Endodermal cell (in vitro differentiated cells): ENCODE measurements at regions not wholly inside any gene's neighbourhood (a gene's known extent, or its start where the extent isn't known, plus 50 kb on each side); places are given as distances from the start of the nearest gene placed in this dataset.

Experiments
- DNase-seq: peaks from one replicate; pipeline ENCODE4 v3.0.0-alpha.2; 2017
- H3K27ac ChIP-seq: 2 replicates; pipeline ENCODE4 v1.5.1; 2013; ENCODE audit warnings: mild to moderate bottlenecking, low read depth, low read length, moderate library complexity
- H3K27me3 ChIP-seq: 2 replicates; pipeline ENCODE4 v1.6.1; 2013; ENCODE audit warnings: mild to moderate bottlenecking, low read length, moderate library complexity; ENCODE audit not compliant: insufficient read depth, control insufficient read depth, poor library complexity, severe bottlenecking
- H3K36me3 ChIP-seq: 2 replicates; pipeline ENCODE4 v1.7.0; 2013; ENCODE audit warnings: mild to moderate bottlenecking, low read length, moderate library complexity; ENCODE audit not compliant: control insufficient read depth, insufficient read depth
- H3K4me1 ChIP-seq: one replicate; pipeline ENCODE4 v1.7.0; 2013; ENCODE audit warnings: low read length; ENCODE audit not compliant: control insufficient read depth, insufficient read depth
- H3K4me3 ChIP-seq: 2 replicates; pipeline ENCODE4 v1.5.1; 2013; ENCODE audit warnings: mild to moderate bottlenecking, low read length, moderate library complexity
- H3K9ac ChIP-seq: 2 replicates; pipeline ENCODE4 v1.6.1; 2013; ENCODE audit warnings: mild to moderate bottlenecking, low read length, moderate library complexity; ENCODE audit not compliant: poor library complexity, severe bottlenecking; ENCODE audit errors: extremely low read depth
- H3K9me3 ChIP-seq: 2 replicates; pipeline ENCODE4 v1.6.1; 2013; ENCODE audit warnings: mild to moderate bottlenecking, low read length, moderate library complexity; ENCODE audit not compliant: control insufficient read depth
- H3K27ac Mint-ChIP-seq: 2 replicates; pipeline ENCODE4 v1.8.0; 2020; ENCODE audit warnings: mixed read lengths
- H3K27me3 Mint-ChIP-seq: 2 replicates; pipeline ENCODE4 v1.8.0; 2021; ENCODE audit warnings: mild to moderate bottlenecking, mixed read lengths; ENCODE audit not compliant: insufficient read depth
- H3K36me3 Mint-ChIP-seq: 2 replicates; pipeline ENCODE4 v1.8.0; 2020; ENCODE audit warnings: low read depth, mixed read lengths
- H3K4me1 Mint-ChIP-seq: 2 replicates; pipeline ENCODE4 v1.8.0; 2020; ENCODE audit warnings: mixed read lengths
- H3K4me3 Mint-ChIP-seq: 2 replicates; pipeline ENCODE4 v1.8.0; 2020; ENCODE audit warnings: mild to moderate bottlenecking, moderate library complexity, mixed read lengths
- H3K9me3 Mint-ChIP-seq: 2 replicates; pipeline ENCODE4 v1.8.0; 2020; ENCODE audit warnings: mild to moderate bottlenecking, mixed read lengths
- CTCF ChIP-seq: fragments of 200-600 bp; sonication (generic); conservative IDR thresholded peaks from 2 replicates; pipeline ENCODE4 v1.5.0; 2021; ENCODE audit warnings: antibody characterized with exemption, mild to moderate bottlenecking
- WGBS, 2 experiments: methylation state at CpG; one replicate each; pipeline versions ENCODE4 v1.1.5 to v1.1.7; 2013; ENCODE audit warnings: missing lambda C conversion rate in 2 of 2, mixed read lengths in 1 of 2; ENCODE audit not compliant: insufficient coverage in 1 of 2, insufficient read length in 1 of 2; 5-methylcytosine and 5-hydroxymethylcytosine counted together

GRCh38 chr20:52874241-52874640, 97.9 kb upstream of the TSHZ2 start:
- TF ChIP-seq CTCF, result no peak
- 88 to 97% methylated on average over 3 of the region's 3 CpGs for WGBS, 2 experiments
- no peak overlapping the region for H3K27ac ChIP-seq
- Mint-ChIP-seq H3K36me3 (no peaks in the 10 kb centered on the region), H3K27ac (no peak overlapping the region), H3K9me3 (no peaks in the 10 kb centered on the region), H3K27me3 (peaks cover 6% of the 10 kb centered on the region), H3K4me1 (peaks cover 4% of the 10 kb centered on the region), H3K4me3 (no peak overlapping the region)
- no peak overlapping the region for H3K4me3 ChIP-seq
- no peak for DNase-seq
- H3K4me1 ChIP-seq, result no peaks in the 10 kb centered on the region
- no peaks in the 10 kb centered on the region for H3K27me3 ChIP-seq
- no peaks in the 10 kb centered on the region for H3K9me3 ChIP-seq
- H3K9ac ChIP-seq, result no peak overlapping the region
- no peaks in the 10 kb centered on the region for H3K36me3 ChIP-seq

GRCh38 chr20:52869698-52870501, 102.3 kb upstream of the TSHZ2 start:
- Mint-ChIP-seq H3K27me3 (peaks cover 7% of the 10 kb centered on the region), H3K9me3 (no peaks in the 10 kb centered on the region), H3K27ac (no peak overlapping the region), H3K36me3 (no peaks in the 10 kb centered on the region), H3K4me1 (peaks cover 4% of the 10 kb centered on the region), H3K4me3 (no peak overlapping the region)
- Histone ChIP-seq H3K4me1 (no peaks in the 10 kb centered on the region), H3K4me3 (no peak overlapping the region), H3K27me3 (no peaks in the 10 kb centered on the region), H3K27ac (no peak overlapping the region), H3K9me3 (no peaks in the 10 kb centered on the region), H3K9ac (no peak overlapping the region), H3K36me3 (no peaks in the 10 kb centered on the region)
- 82 to 85% methylated on average over 5 to 6 of the region's 6 CpGs for WGBS, 2 experiments
- no peak for DNase-seq
- no peak for TF ChIP-seq CTCF

GRCh38 chr20:52869276-52869675, 102.9 kb upstream of the TSHZ2 start:
- H3K27ac Mint-ChIP-seq, result no peak overlapping the region
- WGBS, 2 experiments, result 90 to 91% methylated on average over 2 of the region's 2 CpGs
- no peak for TF ChIP-seq CTCF

More at GRCh38 chr20:52869276-52869675, 102.9 kb upstream of the TSHZ2 start:
- no peaks in the 10 kb centered on the region for H3K27me3 ChIP-seq
- H3K9me3 ChIP-seq, result no peaks in the 10 kb centered on the region
- H3K9ac ChIP-seq, result no peak overlapping the region
- DNase-seq, result no peak
- H3K4me3 ChIP-seq, result no peak overlapping the region
- Mint-ChIP-seq H3K9me3 (no peaks in the 10 kb centered on the region), H3K4me3 (no peak overlapping the region), H3K4me1 (peaks cover 4% of the 10 kb centered on the region), H3K36me3 (no peaks in the 10 kb centered on the region), H3K27me3 (peaks cover 10% of the 10 kb centered on the region)
- no peak overlapping the region for H3K27ac ChIP-seq
- H3K4me1 ChIP-seq, result no peaks in the 10 kb centered on the region
- no peaks in the 10 kb centered on the region for H3K36me3 ChIP-seq
